ENCODE measurements at regions not wholly inside any gene's neighbourhood (a gene's known extent, or its start where the extent isn't known, plus 50 kb on each side); places are given as distances from the start of the nearest gene placed in this dataset.
A peak's percentile ranks its signal among the peaks of the same experiment; 100 is the strongest.

- no peaks in the 10 kb centered on the region for H3K9me3 ChIP-seq (ENCODE audit: insufficient read depth, low read depth, low read length)
- no peak overlapping the region for H3K27ac ChIP-seq (ENCODE audit: low read depth, low read length)
- FAIRE-seq (no peak), DNase-seq (ENCODE audit: low read depth) (no peak)
- no peaks in the 10 kb centered on the region for H3K79me2 ChIP-seq (ENCODE audit: insufficient read depth, low read length)
- peaks cover 11% of the 10 kb centered on the region for H3K4me1 ChIP-seq (ENCODE audit: insufficient read depth, low read length)
- H4K20me1 ChIP-seq (ENCODE audit: insufficient read depth, low read length): no peaks in the 10 kb centered on the region
- H2AFZ ChIP-seq (ENCODE audit: low read depth, low read length): no peak overlapping the region
- no peak overlapping the region for H3K4me3 Mint-ChIP-seq (ENCODE audit: unreplicated experiment)
- peak overlapping the region; percentile 30 for H3K9ac ChIP-seq (ENCODE audit: low read length)
- H3K27me3 ChIP-seq (ENCODE audit: insufficient read depth, low read length): no peaks in the 10 kb centered on the region
- peaks cover 11% of the 10 kb centered on the region for H3K4me1 Mint-ChIP-seq (ENCODE audit: low read depth, unreplicated experiment)
- H3K9me3 Mint-ChIP-seq (ENCODE audit: unreplicated experiment): no peaks in the 10 kb centered on the region
- no peaks in the 10 kb centered on the region for H3K36me3 Mint-ChIP-seq (ENCODE audit: low read depth, unreplicated experiment)
- H3K27ac Mint-ChIP-seq (ENCODE audit: unreplicated experiment): peak overlapping the region; percentile 90
- peak overlapping the region; percentile 71 for H3K4me2 ChIP-seq (ENCODE audit: low read length)
- no peak for TF ChIP-seq CTCF (IDR thresholded peaks at IDR 0.05; ENCODE audit: insufficient read depth, low read depth, low read length)
- no peak for TF ChIP-seq EZH2 (IDR thresholded peaks at IDR 0.05; ENCODE audit: insufficient read depth, low read length)
- H3K36me3 ChIP-seq (ENCODE audit: insufficient read depth, low read length): no peaks in the 10 kb centered on the region
- no peak overlapping the region for H3K4me3 ChIP-seq (ENCODE audit: insufficient read depth, low read depth, low read length)
- H3K27me3 Mint-ChIP-seq (ENCODE audit: low read depth, unreplicated experiment): no peaks in the 10 kb centered on the region
These were observed 207.2 kb upstream of the RFX3 start for GRCh38 chr9:3733039-3733408.

GRCh38 chr9:3732077-3733038 lies 206.6 kb upstream of the RFX3 start:
- Histone ChIP-seq H3K9ac (ENCODE audit: low read length) (peak overlapping the region; percentile 49), H3K4me2 (ENCODE audit: low read length) (peak overlapping the region; percentile 71), H3K4me1 (ENCODE audit: insufficient read depth, low read length) (peaks cover 11% of the 10 kb centered on the region), H3K27ac (ENCODE audit: low read depth, low read length) (peak overlapping the region; percentile 52), H4K20me1 (ENCODE audit: insufficient read depth, low read length) (no peaks in the 10 kb centered on the region), H3K9me3 (ENCODE audit: insufficient read depth, low read depth, low read length) (no peaks in the 10 kb centered on the region), H3K4me3 (ENCODE audit: insufficient read depth, low read depth, low read length) (peak overlapping the region; percentile 15), H2AFZ (ENCODE audit: low read depth, low read length) (peak overlapping the region; percentile 61), H3K79me2 (ENCODE audit: insufficient read depth, low read length) (no peaks in the 10 kb centered on the region), H3K27me3 (ENCODE audit: insufficient read depth, low read length) (no peaks in the 10 kb centered on the region), H3K36me3 (ENCODE audit: insufficient read depth, low read length) (no peaks in the 10 kb centered on the region)
- DNase-seq (ENCODE audit: low read depth) (peak; percentile 85), FAIRE-seq (peak; percentile 96)
- H3K27ac Mint-ChIP-seq (ENCODE audit: unreplicated experiment): peak overlapping the region; percentile 90
- H3K36me3 Mint-ChIP-seq (ENCODE audit: low read depth, unreplicated experiment): no peaks in the 10 kb centered on the region
- TF ChIP-seq EZH2 (IDR thresholded peaks at IDR 0.05; ENCODE audit: insufficient read depth, low read length) (no peak), CTCF (IDR thresholded peaks at IDR 0.05; ENCODE audit: insufficient read depth, low read depth, low read length) (peak; percentile 87)
- H3K27me3 Mint-ChIP-seq (ENCODE audit: low read depth, unreplicated experiment): no peaks in the 10 kb centered on the region
- H3K4me3 Mint-ChIP-seq (ENCODE audit: unreplicated experiment): no peak overlapping the region
- H3K4me1 Mint-ChIP-seq (ENCODE audit: low read depth, unreplicated experiment): peaks cover 11% of the 10 kb centered on the region
- no peaks in the 10 kb centered on the region for H3K9me3 Mint-ChIP-seq (ENCODE audit: unreplicated experiment)

GRCh38 chr9:3730511-3730922 lies 204.7 kb upstream of the RFX3 start:
- FAIRE-seq: no peak
- Histone ChIP-seq H4K20me1 (ENCODE audit: insufficient read depth, low read length) (no peaks in the 10 kb centered on the region), H3K9me3 (ENCODE audit: insufficient read depth, low read depth, low read length) (no peaks in the 10 kb centered on the region), H3K36me3 (ENCODE audit: insufficient read depth, low read length) (no peaks in the 10 kb centered on the region), H3K27ac (ENCODE audit: low read depth, low read length) (no peak overlapping the region), H2AFZ (ENCODE audit: low read depth, low read length) (no peak overlapping the region), H3K4me1 (ENCODE audit: insufficient read depth, low read length) (peaks cover 11% of the 10 kb centered on the region), H3K9ac (ENCODE audit: low read length) (no peak overlapping the region), H3K4me2 (ENCODE audit: low read length) (no peak overlapping the region), H3K4me3 (ENCODE audit: insufficient read depth, low read depth, low read length) (no peak overlapping the region), H3K79me2 (ENCODE audit: insufficient read depth, low read length) (no peaks in the 10 kb centered on the region), H3K27me3 (ENCODE audit: insufficient read depth, low read length) (no peaks in the 10 kb centered on the region)
- Mint-ChIP-seq H3K9me3 (ENCODE audit: unreplicated experiment) (no peaks in the 10 kb centered on the region), H3K27ac (ENCODE audit: unreplicated experiment) (peak overlapping the region; percentile 38), H3K27me3 (ENCODE audit: low read depth, unreplicated experiment) (no peaks in the 10 kb centered on the region), H3K36me3 (ENCODE audit: low read depth, unreplicated experiment) (no peaks in the 10 kb centered on the region), H3K4me1 (ENCODE audit: low read depth, unreplicated experiment) (peaks cover 11% of the 10 kb centered on the region), H3K4me3 (ENCODE audit: unreplicated experiment) (no peak overlapping the region)
- DNase-seq (ENCODE audit: low read depth): no peak
- TF ChIP-seq CTCF (IDR thresholded peaks at IDR 0.05; ENCODE audit: insufficient read depth, low read depth, low read length) (no peak), EZH2 (IDR thresholded peaks at IDR 0.05; ENCODE audit: insufficient read depth, low read length) (no peak)

Data from astrocyte (in vitro differentiated cells and primary cell).